Activated T-helper 1 cell treated with anti-CD3 and anti-CD28 coated beads, Interleukin-12 subunit alpha, Interleukin-12 subunit beta, Interleukin-2, Interleukin-4 antibody, amounts not matched to agents 30 ng/mL and 10 ng/mL and 1 ng/mL, durations not matched to agents 14 hours and 24 hours and 36 hours (primary cell): ENCODE measurements at regions not wholly inside any gene's neighbourhood (a gene's known extent, or its start where the extent isn't known, plus 50 kb on each side); places are given as distances from the start of the nearest gene placed in this dataset.

ENCODE experiments used
- DNase-seq: peaks from one replicate; pipeline ENCODE4 v3.0.0; 2021; ENCODE audit warnings: low spot score
- H3K27ac Mint-ChIP-seq: one replicate; pipeline ENCODE4 v1.8.0; 2021; ENCODE audit warnings: mild to moderate bottlenecking, mixed read lengths
- H3K27me3 Mint-ChIP-seq: one replicate; pipeline ENCODE4 v1.8.0; 2022; ENCODE audit warnings: mild to moderate bottlenecking, moderate library complexity, mixed read lengths; ENCODE audit not compliant: insufficient read depth
- H3K36me3 Mint-ChIP-seq: one replicate; pipeline ENCODE4 v1.8.0; 2021; ENCODE audit warnings: low read depth, mixed read lengths
- H3K4me1 Mint-ChIP-seq: one replicate; pipeline ENCODE4 v1.8.0; 2021; ENCODE audit warnings: low read depth, mixed read lengths
- H3K4me3 Mint-ChIP-seq: one replicate; pipeline ENCODE4 v1.8.0; 2021; ENCODE audit warnings: mild to moderate bottlenecking, moderate library complexity, mixed read lengths
- H3K9me3 Mint-ChIP-seq: one replicate; pipeline ENCODE4 v1.8.0; 2021; ENCODE audit warnings: mixed read lengths
- intact Hi-C: fragments of 100-400 bp; cut with micrococcal nuclease; formaldehyde crosslinking; loops from one replicate; pipeline ENCODE4 v1.15.1; 2024

- H3K4me3 Mint-ChIP-seq: no peak overlapping the region
- H3K9me3 Mint-ChIP-seq: peaks cover 4% of the 10 kb centered on the region
- H3K27me3 Mint-ChIP-seq: peaks cover 3% of the 10 kb centered on the region
- no peak overlapping the region for H3K27ac Mint-ChIP-seq
- DNase-seq: no peak
- intact Hi-C loops: no loop called here
- no peaks in the 10 kb centered on the region for H3K36me3 Mint-ChIP-seq
- H3K4me1 Mint-ChIP-seq: no peaks in the 10 kb centered on the region
Measured at GRCh38 chr6:121999456-122000065, 399.9 kb upstream of the HSF2 start.

GRCh38 chr6:122005661-122006060, 393.8 kb upstream of the HSF2 start:
- Mint-ChIP-seq H3K9me3 (peaks cover 4% of the 10 kb centered on the region), H3K36me3 (no peaks in the 10 kb centered on the region), H3K4me1 (no peaks in the 10 kb centered on the region), H3K27ac (no peak overlapping the region), H3K4me3 (no peak overlapping the region), H3K27me3 (peaks cover 3% of the 10 kb centered on the region)
- intact Hi-C loops: no loop called here
- no peak for DNase-seq

- Mint-ChIP-seq H3K4me1 (no peaks in the 10 kb centered on the region), H3K4me3 (no peak overlapping the region), H3K27ac (no peak overlapping the region), H3K9me3 (peaks cover 4% of the 10 kb centered on the region), H3K36me3 (no peaks in the 10 kb centered on the region), H3K27me3 (peaks cover 3% of the 10 kb centered on the region)
- no peak for DNase-seq
- intact Hi-C loops: no loop called here
Measured at GRCh38 chr6:122007339-122007738, 392.1 kb upstream of the HSF2 start.

- DNase-seq: no peak
- Mint-ChIP-seq H3K4me3 (no peak overlapping the region), H3K27me3 (peaks cover 3% of the 10 kb centered on the region), H3K9me3 (peaks cover 4% of the 10 kb centered on the region), H3K36me3 (no peaks in the 10 kb centered on the region), H3K27ac (no peak overlapping the region), H3K4me1 (no peaks in the 10 kb centered on the region)
- intact Hi-C loops: no loop called here
Measured at GRCh38 chr6:122008101-122008999, 391.1 kb upstream of the HSF2 start.

GRCh38 chr6:122009000-122009350, 390.5 kb upstream of the HSF2 start:
- H3K4me1 Mint-ChIP-seq: no peaks in the 10 kb centered on the region
- intact Hi-C loops: no loop called here
- no peaks in the 10 kb centered on the region for H3K36me3 Mint-ChIP-seq
- H3K27me3 Mint-ChIP-seq: peaks cover 3% of the 10 kb centered on the region
- no peak overlapping the region for H3K4me3 Mint-ChIP-seq
- no peak overlapping the region for H3K27ac Mint-ChIP-seq
- peaks cover 4% of the 10 kb centered on the region for H3K9me3 Mint-ChIP-seq
- no peak for DNase-seq

DNA sequence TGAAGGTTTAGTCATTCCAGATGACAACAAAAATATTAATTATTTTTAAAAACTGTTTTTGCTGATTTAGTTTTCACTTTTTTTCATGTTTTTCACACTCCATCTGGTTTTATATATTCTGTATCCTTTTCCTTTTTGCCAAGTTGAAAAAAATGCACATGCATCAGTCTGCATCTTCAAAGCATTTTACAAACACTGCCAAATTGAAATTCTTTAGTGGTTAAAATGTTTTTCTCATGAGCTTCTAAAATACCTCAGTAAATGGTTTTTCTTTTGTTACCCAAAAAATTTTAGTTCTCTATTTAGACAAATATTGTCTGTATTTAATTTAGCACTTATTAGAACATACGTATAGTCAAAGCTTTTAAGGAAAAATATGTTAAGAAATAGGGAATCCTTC, 386.9 kb upstream of the HSF2 start:
- Mint-ChIP-seq H3K4me1 (no peaks in the 10 kb centered on the region), H3K27ac (no peak overlapping the region), H3K36me3 (no peaks in the 10 kb centered on the region), H3K9me3 (no peaks in the 10 kb centered on the region), H3K4me3 (no peak overlapping the region), H3K27me3 (no peaks in the 10 kb centered on the region)
- DNase-seq: no peak
- intact Hi-C loops: no loop called here

GRCh38 chr6:122014961-122015360, 384.5 kb upstream of the HSF2 start:
- no peaks in the 10 kb centered on the region for H3K36me3 Mint-ChIP-seq
- no peaks in the 10 kb centered on the region for H3K27me3 Mint-ChIP-seq
- intact Hi-C loops: no loop called here

GRCh38 chr6:122020588-122021264, 378.7 kb upstream of the HSF2 start:
- Mint-ChIP-seq H3K4me1 (no peaks in the 10 kb centered on the region), H3K27me3 (no peaks in the 10 kb centered on the region), H3K4me3 (no peak overlapping the region), H3K36me3 (no peaks in the 10 kb centered on the region), H3K27ac (no peak overlapping the region), H3K9me3 (no peaks in the 10 kb centered on the region)
- intact Hi-C loops: no loop called here
- DNase-seq: no peak

More at GRCh38 chr6:122014961-122015360, 384.5 kb upstream of the HSF2 start:
- Mint-ChIP-seq H3K27ac (no peak overlapping the region), H3K4me1 (no peaks in the 10 kb centered on the region), H3K4me3 (no peak overlapping the region), H3K9me3 (no peaks in the 10 kb centered on the region)
- DNase-seq: no peak

DNA sequence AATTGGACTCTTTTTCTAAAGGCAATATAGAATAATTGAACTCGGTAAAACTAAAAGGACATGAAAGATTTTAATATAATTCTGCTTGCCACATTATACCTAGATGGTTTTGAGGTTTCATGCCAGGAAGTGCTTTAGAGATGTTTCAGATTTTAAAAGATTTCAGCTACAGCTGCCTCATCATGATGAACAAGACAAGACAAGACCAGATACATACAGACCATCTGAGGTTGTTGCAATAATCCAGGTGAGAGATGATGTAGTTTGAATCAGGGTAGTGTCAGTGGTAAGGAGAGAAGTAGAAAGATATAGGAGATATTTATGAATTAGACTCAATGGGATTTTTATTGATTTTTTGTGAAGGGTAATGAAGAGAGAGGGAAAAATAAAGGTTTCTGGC, 374.3 kb upstream of the HSF2 start:
- no peaks in the 10 kb centered on the region for H3K27me3 Mint-ChIP-seq

DNA sequence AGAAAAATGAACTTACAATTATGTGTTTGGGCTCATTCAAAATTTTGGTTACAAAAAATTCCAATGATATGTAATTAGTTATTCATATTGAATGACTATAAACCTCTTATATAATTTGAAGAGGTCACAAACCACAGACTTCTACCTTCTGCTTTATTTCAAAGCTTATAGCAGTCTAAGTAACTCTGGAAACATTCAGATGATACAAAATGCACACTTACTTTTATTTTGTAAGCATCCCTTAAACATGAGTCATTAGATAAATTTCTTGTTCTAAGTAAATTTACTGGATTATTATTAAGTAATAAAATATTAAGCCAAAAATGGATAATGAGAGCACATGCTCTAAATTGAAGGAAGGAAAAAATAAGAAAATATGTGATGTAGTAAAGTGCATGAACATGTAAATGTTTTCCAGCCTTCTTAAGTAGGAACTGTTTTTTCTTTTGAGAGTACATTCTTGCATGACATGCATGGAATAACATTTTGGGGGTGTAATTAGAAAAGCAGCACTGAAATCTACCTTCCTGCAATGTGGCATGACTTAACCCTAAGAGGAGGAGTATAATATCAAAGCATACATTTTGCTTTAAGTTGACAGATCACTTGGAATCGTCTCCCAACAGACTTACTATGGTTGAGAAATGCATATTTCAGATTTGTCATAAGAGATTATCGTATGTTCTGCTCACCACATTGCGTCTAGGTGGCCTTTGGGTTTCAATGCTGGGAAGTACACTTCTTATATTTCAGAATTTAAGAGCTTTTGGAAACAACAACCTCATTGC, 372.7 kb upstream of the HSF2 start:
- Mint-ChIP-seq H3K27ac (no peak overlapping the region), H3K4me3 (no peak overlapping the region), H3K4me1 (no peaks in the 10 kb centered on the region), H3K9me3 (no peaks in the 10 kb centered on the region), H3K27me3 (no peaks in the 10 kb centered on the region), H3K36me3 (no peaks in the 10 kb centered on the region)
- DNase-seq: no peak
- intact Hi-C loops: no loop called here

More for the DNA sequence above, 374.3 kb upstream of the HSF2 start:
- no peak for DNase-seq
- Mint-ChIP-seq H3K4me1 (no peaks in the 10 kb centered on the region), H3K9me3 (no peaks in the 10 kb centered on the region), H3K36me3 (no peaks in the 10 kb centered on the region), H3K27ac (no peak overlapping the region), H3K4me3 (no peak overlapping the region)
- intact Hi-C loops: no loop called here

DNA sequence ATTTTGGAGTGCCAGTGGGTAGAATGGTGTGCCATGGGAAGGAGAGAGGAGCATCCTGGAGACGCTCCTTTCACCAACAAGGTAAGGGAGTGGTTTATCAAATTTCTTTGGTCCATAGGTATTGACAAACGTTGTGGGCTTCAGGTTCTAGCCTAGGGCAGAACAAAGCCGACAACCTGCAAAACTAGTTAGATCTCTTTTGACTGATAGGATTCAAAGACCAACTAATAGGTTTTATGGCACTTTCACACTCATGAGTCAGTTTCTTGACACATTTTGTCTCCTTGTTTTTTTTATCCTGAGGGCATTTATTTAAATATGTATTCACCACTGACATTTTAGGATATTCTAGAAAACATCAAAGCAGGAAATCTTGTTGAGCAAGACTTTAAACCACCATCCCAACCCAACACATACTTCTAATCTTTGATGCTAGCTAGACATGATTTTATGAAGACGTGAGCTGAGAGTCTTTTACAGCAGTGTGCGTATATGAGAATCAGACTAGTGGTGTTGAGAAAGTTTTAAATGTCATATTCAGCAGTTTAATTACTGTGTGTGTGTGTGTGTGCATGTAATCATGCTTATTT, 370.4 kb upstream of the HSF2 start:
- no peaks in the 10 kb centered on the region for H3K9me3 Mint-ChIP-seq
- DNase-seq: no peak
- no peak overlapping the region for H3K4me3 Mint-ChIP-seq
- H3K27ac Mint-ChIP-seq: no peak overlapping the region
- H3K4me1 Mint-ChIP-seq: no peaks in the 10 kb centered on the region
- intact Hi-C loops: no loop called here
- H3K36me3 Mint-ChIP-seq: no peaks in the 10 kb centered on the region
- H3K27me3 Mint-ChIP-seq: no peaks in the 10 kb centered on the region

DNA sequence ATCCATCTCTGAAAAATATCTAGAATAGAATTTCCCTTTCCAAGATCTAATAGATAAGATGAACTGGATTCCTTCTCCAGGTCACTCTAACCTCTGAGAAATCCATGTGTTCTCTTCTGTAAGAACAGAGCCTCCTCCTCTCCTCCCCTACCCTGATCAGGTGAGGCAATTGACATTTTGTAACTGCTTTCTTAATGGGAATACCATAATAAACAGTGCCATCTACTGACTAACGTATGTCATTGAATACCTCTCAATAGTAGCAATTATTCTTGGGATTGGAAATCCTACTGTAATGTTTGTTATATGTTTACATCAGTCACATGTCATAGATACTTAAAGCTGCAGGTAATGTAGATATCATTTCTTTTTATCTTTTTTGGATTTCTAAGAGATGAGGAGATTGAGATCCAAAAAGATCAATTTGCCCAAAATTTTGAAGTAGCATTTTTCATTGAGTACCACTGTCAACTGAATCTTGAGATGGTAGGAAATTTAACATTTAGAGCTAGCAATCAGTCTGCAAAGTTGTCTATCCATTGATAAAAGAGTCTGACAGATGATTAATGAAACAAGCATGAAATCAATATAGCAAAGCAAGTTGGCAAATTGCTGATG, 365.8 kb upstream of the HSF2 start:
- H3K4me1 Mint-ChIP-seq: no peaks in the 10 kb centered on the region
- no peaks in the 10 kb centered on the region for H3K9me3 Mint-ChIP-seq
- DNase-seq: no peak
- H3K4me3 Mint-ChIP-seq: no peak overlapping the region
- intact Hi-C loops: loop anchor here (1.0 to 5.0 kb wide), 3 partner anchors 603 to 978 kb away; no protein-coding TSS in a partner anchor
- peaks cover 3% of the 10 kb centered on the region for H3K27me3 Mint-ChIP-seq
- no peaks in the 10 kb centered on the region for H3K36me3 Mint-ChIP-seq
- no peak overlapping the region for H3K27ac Mint-ChIP-seq
